ENCODE measurements at regions not wholly inside any gene's neighbourhood (a gene's known extent, or its start where the extent isn't known, plus 50 kb on each side); places are given as distances from the start of the nearest gene placed in this dataset.

GRCh38 chr4:111043286-111043685, 420.4 kb upstream of the PITX2 start:
- no peak for TF ChIP-seq MAX (IDR thresholded peaks at IDR 0.05)
- TF ChIP-seq CTCF (IDR thresholded peaks at IDR 0.05; ENCODE audit: low read depth, low read length, missing input control) = no peak
- no peak for TF ChIP-seq REST (IDR thresholded peaks at IDR 0.05)
- TF ChIP-seq TAF1 (conservative IDR thresholded peaks at IDR 0.05) = no peak

All from liver (tissue), 3 donors.